WTC11 (cell line): ENCODE measurements at regions not wholly inside any gene's neighbourhood (a gene's known extent, or its start where the extent isn't known, plus 50 kb on each side); places are given as distances from the start of the nearest gene placed in this dataset.

Source experiments
- ATAC-seq: fragments of 200-7000 bp; cut with Tn5 transposase; 2 replicates; pipeline ENCODE4 v1.10.0; 2021; ENCODE audit warnings: mild to moderate bottlenecking, moderate library complexity
- CTCF ChIA-PET: fragments of 300-600 bp; sonication (Branson Sonifier 250); formaldehyde crosslinking; loops from one replicate; lab custom pipeline; 2021; ENCODE audit warnings: antibody characterized with exemption; lab: Charles Lee
- POLR2A ChIA-PET: fragments of 350-600 bp; sonication (Branson Sonifier 250); formaldehyde crosslinking; loops from one replicate; lab custom pipeline; 2021; ENCODE audit warnings: antibody characterized with exemption; lab: Charles Lee
- DNase-seq: peaks from one replicate; pipeline ENCODE4 v3.0.0; 2021; ENCODE audit warnings: low spot score
- H3K27ac Mint-ChIP-seq: 2 replicates; pipeline ENCODE4 v1.8.0; 2021; ENCODE audit warnings: mixed read lengths
- H3K27me3 Mint-ChIP-seq: 2 replicates; pipeline ENCODE4 v1.8.0; 2021; ENCODE audit warnings: low read depth, mild to moderate bottlenecking, moderate library complexity, mixed read lengths
- H3K36me3 Mint-ChIP-seq: 2 replicates; pipeline ENCODE4 v1.8.0; 2021; ENCODE audit warnings: mixed read lengths
- H3K4me1 Mint-ChIP-seq: 2 replicates; pipeline ENCODE4 v1.8.0; 2022; ENCODE audit warnings: mixed read lengths
- H3K4me3 Mint-ChIP-seq: 2 replicates; pipeline ENCODE4 v1.8.0; 2021; ENCODE audit warnings: mild to moderate bottlenecking, moderate library complexity, mixed read lengths
- H3K9me3 Mint-ChIP-seq: 2 replicates; pipeline ENCODE4 v1.8.0; 2021; ENCODE audit warnings: mixed read lengths
- AR ChIP-seq: fragments of 250-450 bp; sonication (Bioruptor Pico); IDR thresholded peaks from 2 replicates; pipeline ENCODE4 v1.9.0; 2021; ENCODE audit warnings: mild to moderate bottlenecking
- ARID4B ChIP-seq: sonication (generic); formaldehyde crosslinking; IDR thresholded peaks from 2 replicates; pipeline ENCODE4 v1.8.0; 2023; ENCODE audit warnings: missing genetic modification reagents, mild to moderate bottlenecking, borderline replicate concordance
- ATF2 ChIP-seq: sonication (generic); formaldehyde crosslinking; IDR thresholded peaks from 2 replicates; pipeline ENCODE4 v1.8.1; 2022; ENCODE audit warnings: low read depth, missing genetic modification reagents, borderline replicate concordance
- EMX1 ChIP-seq: fragments of 250-450 bp; sonication (Bioruptor Pico); IDR thresholded peaks from 2 replicates; pipeline ENCODE4 v1.8.0; 2021; ENCODE audit warnings: mild to moderate bottlenecking
- FOXJ3 ChIP-seq: sonication (generic); formaldehyde crosslinking; IDR thresholded peaks from 2 replicates; pipeline ENCODE4 v1.9.0; 2021; ENCODE audit warnings: missing genetic modification reagents, mild to moderate bottlenecking, borderline replicate concordance
- GABPB1 ChIP-seq: sonication (generic); formaldehyde crosslinking; IDR thresholded peaks from 2 replicates; pipeline ENCODE4 v1.8.1; 2023; ENCODE audit warnings: mild to moderate bottlenecking, missing genetic modification reagents
- GTF2I ChIP-seq: fragments of 250-450 bp; sonication (Bioruptor Pico); conservative IDR thresholded peaks from 2 replicates; pipeline ENCODE4 v1.4.0; 2021; ENCODE audit warnings: mild to moderate bottlenecking
- IRF1 ChIP-seq: sonication (generic); formaldehyde crosslinking; IDR thresholded peaks from 2 replicates; pipeline ENCODE4 v1.8.0; 2023; ENCODE audit warnings: missing genetic modification reagents
- JAZF1 ChIP-seq: fragments of 250-450 bp; sonication (Bioruptor Pico); IDR thresholded peaks from 2 replicates; pipeline ENCODE4 v1.9.0; 2021; ENCODE audit warnings: moderate library complexity, mild to moderate bottlenecking, inconsistent platforms
- KAT7 ChIP-seq: sonication (generic); formaldehyde crosslinking; IDR thresholded peaks from 2 replicates; pipeline ENCODE4 v1.8.1; 2023; ENCODE audit warnings: missing genetic modification reagents, mild to moderate bottlenecking, borderline replicate concordance
- MAX ChIP-seq: sonication (generic); formaldehyde crosslinking; IDR thresholded peaks from 2 replicates; pipeline ENCODE4 v1.8.0; 2022; ENCODE audit warnings: mild to moderate bottlenecking, missing genetic modification reagents
- PRDM15 ChIP-seq: sonication (generic); formaldehyde crosslinking; IDR thresholded peaks from 2 replicates; pipeline ENCODE4 v1.8.0; 2022; ENCODE audit warnings: missing genetic modification reagents
- PRRX2 ChIP-seq: fragments of 250-450 bp; sonication (Bioruptor Pico); IDR thresholded peaks from 2 replicates; pipeline ENCODE4 v1.8.0; 2021; ENCODE audit warnings: mild to moderate bottlenecking
- SMAD3 ChIP-seq: sonication (generic); formaldehyde crosslinking; IDR thresholded peaks from 2 replicates; pipeline ENCODE4 v1.8.0; 2022; ENCODE audit warnings: missing genetic modification reagents, mild to moderate bottlenecking, borderline replicate concordance
- STAT6 ChIP-seq: sonication (generic); formaldehyde crosslinking; conservative IDR thresholded peaks from 2 replicates; pipeline ENCODE4 v1.8.1; 2023; ENCODE audit warnings: mild to moderate bottlenecking, low read depth, missing genetic modification reagents, moderate library complexity
- TEAD1 ChIP-seq: sonication (generic); formaldehyde crosslinking; IDR thresholded peaks from 2 replicates; pipeline ENCODE4 v1.8.0; 2022; ENCODE audit warnings: mild to moderate bottlenecking, missing genetic modification reagents
- ZNF396 ChIP-seq: fragments of 250-450 bp; sonication (Bioruptor Pico); IDR thresholded peaks from 2 replicates; pipeline ENCODE4 v1.8.0; 2021; ENCODE audit warnings: mild to moderate bottlenecking, moderate library complexity, borderline replicate concordance
- ZNF423 ChIP-seq: fragments of 250-450 bp; sonication (Bioruptor Pico); IDR thresholded peaks from 2 replicates; pipeline ENCODE4 v2.1.2; 2022; ENCODE audit warnings: mild to moderate bottlenecking, moderate library complexity
- ZSCAN18 ChIP-seq: fragments of 250-450 bp; sonication (Bioruptor Pico); IDR thresholded peaks from 2 replicates; pipeline ENCODE4 v2.1.2; 2022; ENCODE audit warnings: mild to moderate bottlenecking, moderate library complexity

GRCh38 chr22:47818496-47818895 lies 1056.0 kb downstream of the TBC1D22A start (continued):
- TF ChIP-seq MAX (CRISPR knock-in tag), result no peak
- TF ChIP-seq PRDM15, result no peak
- no peak for TF ChIP-seq ARID4B

- no peak for ATAC-seq
- CTCF ChIA-PET, result no interaction called here
- no peak overlapping the region for H3K4me3 Mint-ChIP-seq
- H3K27me3 Mint-ChIP-seq, result no peaks in the 10 kb centered on the region
- peaks cover 4% of the 10 kb centered on the region for H3K36me3 Mint-ChIP-seq
- POLR2A ChIA-PET, result no interaction called here
- no peak overlapping the region for H3K27ac Mint-ChIP-seq
- peaks cover 34% of the 10 kb centered on the region for H3K9me3 Mint-ChIP-seq
- no peak for DNase-seq
- H3K4me1 Mint-ChIP-seq, result no peaks in the 10 kb centered on the region
- no peak for TF ChIP-seq TEAD1 (CRISPR knock-in tag)
- TF ChIP-seq GABPB1 (CRISPR knock-in tag), result no peak
- TF ChIP-seq AR (CRISPR knock-in tag), result no peak
- TF ChIP-seq MAX (CRISPR knock-in tag), result no peak
- TF ChIP-seq ZSCAN18, result no peak
- no peak for TF ChIP-seq SMAD3 (CRISPR knock-in tag)
- TF ChIP-seq EMX1 (CRISPR knock-in tag), result no peak
- no peak for TF ChIP-seq FOXJ3
- TF ChIP-seq PRRX2 (CRISPR knock-in tag), result no peak
- no peak for TF ChIP-seq GTF2I (CRISPR knock-in tag)
- no peak for TF ChIP-seq ATF2
- no peak for TF ChIP-seq KAT7 (CRISPR knock-in tag)
- no peak for TF ChIP-seq STAT6 (CRISPR knock-in tag)
- TF ChIP-seq IRF1 (CRISPR knock-in tag), result no peak
- TF ChIP-seq JAZF1 (CRISPR knock-in tag), result no peak
- no peak for TF ChIP-seq ZNF396
- no peak for TF ChIP-seq ZNF423 (CRISPR knock-in tag)
These were observed 1054.9 kb downstream of the TBC1D22A start for GRCh38 chr22:47817380-47817779.
